Left forelimb (tissue), 1 donor: ENCODE measurements at regions not wholly inside any gene's neighbourhood (a gene's known extent, or its start where the extent isn't known, plus 50 kb on each side); places are given as distances from the start of the nearest gene placed in this dataset.
"Not testable (repeated sequence)": the region's sequence is repeated elsewhere in the genome, so short reads cannot be mapped to it uniquely, and the experiment has no call there.

Source experiments
- DNase-seq: peaks from one replicate; pipeline ENCODE4 v3.0.0-alpha.2; 2018; ENCODE audit warnings: low spot score

DNA sequence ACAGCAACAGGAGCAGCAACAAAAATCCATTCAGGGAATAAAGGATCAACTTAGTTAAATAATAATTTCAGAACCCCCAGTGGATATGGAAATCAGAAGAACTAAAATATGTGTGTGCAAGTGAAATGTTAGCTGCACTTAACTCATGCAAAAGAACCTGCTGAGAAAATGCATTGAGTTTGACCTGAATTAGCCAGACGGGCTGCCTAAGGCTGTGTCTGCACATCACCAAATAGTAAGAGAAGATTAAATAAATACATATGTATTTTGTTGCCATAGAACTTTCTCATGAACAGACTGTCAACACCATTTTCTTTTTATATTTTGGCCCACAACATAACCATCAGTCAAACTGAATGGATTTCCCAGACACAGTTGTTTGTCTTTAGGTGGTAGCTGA, 262.0 kb upstream of the PIK3C3 start:
- no peak for DNase-seq

DNA sequence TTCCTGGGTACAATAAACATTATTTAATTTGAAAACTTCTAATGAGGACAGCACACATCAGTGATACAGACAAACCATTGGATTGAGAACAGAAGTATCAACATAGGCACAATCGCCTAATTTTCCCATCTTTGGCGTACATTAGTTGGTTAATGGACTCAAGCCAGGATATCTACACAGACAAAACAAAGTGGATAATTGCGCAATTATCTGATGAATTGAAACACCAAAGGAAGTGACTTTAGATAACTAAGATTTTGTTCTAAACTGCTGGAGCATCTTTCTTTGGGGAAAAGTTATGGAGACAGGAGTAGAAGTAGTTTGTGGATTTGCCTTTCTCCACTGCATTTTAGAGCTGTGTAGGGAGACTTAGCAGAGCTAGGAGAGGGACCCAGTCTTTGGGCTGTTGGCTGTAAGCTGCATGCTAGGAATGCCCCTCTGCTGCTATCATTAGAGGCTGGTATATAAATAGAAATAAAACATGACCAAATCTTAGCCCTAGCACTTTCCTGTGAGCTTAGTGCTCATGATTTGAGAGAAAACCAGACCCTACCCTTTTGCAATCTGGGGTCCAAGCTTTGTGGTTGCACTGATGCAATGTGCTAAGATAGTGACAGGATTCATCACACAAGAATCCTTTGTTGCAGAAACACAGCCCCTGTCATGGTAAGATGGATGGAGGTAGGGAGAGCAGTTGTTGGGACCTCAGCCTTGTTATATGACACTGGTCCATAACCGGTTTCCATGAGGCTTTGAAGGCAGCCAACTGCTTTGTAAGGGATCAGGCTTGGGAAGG, 264.5 kb upstream of the PIK3C3 start:
- no peak for DNase-seq

DNA sequence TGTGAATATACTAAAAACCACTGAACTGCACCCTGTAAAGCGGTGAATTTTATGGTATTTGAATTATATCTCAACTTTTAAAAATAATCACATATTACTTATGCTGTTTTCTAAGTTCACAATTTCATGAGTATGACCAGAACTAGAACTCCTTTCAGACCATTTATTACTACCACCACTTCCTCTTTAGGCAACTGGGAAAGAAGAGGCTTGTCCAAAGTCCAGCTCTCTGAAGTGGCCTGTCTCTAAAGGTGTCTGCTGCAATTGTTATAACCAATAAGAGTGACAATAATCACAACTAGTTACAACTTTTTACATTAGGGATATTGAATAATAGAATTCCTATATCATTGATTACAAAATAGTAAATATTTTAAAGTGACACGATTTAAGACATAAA, 267.9 kb upstream of the PIK3C3 start:
- DNase-seq: no peak

DNA sequence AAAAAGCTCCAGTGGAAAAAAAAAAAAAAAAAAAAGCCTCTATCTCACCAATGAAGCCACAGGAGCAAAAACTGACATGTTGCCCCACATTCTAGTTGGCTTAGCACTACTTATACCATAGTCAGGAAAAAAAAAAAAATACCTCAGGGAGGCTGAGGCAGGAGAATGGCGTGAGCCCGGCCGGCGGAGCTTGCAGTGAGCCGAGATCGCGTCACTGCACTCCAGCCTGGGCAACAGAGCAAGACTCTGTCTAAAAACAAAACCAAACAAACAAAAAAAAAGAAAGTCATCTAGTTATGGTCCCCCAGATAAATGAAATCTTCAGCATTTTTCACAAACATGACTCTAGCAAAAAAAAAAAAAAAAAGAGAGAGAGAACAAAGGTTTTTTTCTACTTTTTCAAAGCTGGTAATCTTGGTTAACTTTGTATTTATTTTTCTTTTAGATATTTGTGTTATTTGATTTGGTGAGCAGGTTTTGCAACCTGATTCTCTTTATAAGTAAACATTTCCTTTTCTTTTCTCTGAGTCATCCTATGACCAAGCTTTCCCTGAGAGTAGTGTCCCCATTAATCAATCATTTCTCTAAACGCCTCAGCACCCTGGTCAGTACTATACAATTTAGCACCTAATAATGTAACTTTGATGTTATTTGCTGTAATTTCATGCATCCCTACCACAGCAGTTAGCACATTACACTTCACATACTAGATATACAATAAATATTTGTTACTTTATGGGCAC, 273.7 kb upstream of the PIK3C3 start:
- no peak for DNase-seq

DNA sequence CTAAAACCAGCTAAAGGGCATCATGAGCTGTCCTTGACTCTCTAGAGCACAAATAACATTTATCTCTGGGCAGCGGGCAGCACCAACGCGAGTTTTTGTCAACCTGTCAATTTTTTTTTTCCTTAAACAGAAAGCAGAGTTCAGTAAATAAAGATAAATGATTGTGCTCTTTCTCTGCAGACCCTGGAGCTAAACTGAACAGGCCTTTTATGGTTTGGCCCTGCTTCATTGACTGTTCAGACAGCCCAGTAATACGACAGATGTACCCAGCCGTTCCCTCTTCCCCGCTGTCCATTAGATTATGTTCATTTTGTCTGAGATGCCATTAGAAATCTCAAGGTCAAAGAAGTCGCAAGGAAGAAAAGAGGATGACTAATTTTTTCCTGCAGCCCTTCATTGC, 280.5 kb upstream of the PIK3C3 start:
- DNase-seq: no peak

DNA sequence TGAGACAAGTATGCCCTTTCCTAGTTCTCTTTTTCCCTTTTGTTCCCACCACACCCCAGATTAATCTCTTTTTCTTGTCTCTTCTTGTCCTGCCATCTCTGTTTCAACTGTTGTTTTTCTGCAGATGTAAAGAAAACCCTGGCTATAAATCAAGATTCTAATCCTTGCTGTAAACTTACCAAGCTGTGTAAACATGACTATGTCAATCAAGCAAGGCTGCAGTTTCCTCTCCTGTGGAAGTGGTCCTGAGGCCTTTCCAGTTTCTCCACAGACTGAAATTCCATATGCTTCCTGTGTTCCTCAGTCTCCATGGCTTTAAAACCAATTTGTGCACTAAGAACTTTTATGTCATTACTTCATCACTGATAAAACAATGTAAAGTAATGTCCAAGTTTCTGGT, 288.8 kb upstream of the PIK3C3 start:
- DNase-seq: no peak

DNA sequence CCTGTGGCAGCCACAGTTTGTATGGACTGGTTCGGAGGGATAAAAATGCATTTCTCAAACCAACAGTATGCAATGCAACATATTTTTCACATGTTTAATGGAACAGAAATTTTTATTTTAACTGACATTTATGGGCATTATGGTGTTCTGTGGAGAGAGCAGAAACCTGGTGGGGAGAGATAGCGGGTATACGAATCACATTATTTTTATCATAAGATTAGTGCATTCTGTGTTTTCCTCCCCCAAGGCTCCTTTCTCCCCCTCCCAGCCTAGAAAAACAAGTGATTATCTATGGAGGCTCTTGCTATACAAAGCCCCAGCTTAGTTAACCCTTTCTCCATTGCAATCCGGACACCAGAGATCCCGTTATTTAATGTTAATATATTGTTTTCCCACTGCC, 289.8 kb upstream of the PIK3C3 start:
- DNase-seq: no peak

DNA sequence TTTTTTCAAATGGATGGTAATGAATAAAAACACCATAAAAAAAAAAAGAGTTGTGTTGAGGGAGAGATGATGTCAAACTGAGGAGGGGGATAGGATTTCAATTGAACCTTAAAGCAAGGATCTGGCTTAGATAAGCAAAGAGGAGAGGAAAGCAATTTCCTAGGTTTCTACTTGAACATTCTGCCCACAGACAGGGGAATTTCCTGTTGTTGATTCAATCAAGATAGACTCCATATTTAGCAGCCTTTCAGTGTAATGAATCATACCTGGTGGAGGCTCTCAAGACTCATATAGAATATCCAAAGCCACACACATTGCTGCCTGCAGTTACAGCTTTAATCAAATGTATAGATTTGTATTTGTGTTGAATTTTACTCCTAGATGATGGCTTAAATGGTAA, 294.4 kb upstream of the PIK3C3 start:
- DNase-seq: no peak

DNA sequence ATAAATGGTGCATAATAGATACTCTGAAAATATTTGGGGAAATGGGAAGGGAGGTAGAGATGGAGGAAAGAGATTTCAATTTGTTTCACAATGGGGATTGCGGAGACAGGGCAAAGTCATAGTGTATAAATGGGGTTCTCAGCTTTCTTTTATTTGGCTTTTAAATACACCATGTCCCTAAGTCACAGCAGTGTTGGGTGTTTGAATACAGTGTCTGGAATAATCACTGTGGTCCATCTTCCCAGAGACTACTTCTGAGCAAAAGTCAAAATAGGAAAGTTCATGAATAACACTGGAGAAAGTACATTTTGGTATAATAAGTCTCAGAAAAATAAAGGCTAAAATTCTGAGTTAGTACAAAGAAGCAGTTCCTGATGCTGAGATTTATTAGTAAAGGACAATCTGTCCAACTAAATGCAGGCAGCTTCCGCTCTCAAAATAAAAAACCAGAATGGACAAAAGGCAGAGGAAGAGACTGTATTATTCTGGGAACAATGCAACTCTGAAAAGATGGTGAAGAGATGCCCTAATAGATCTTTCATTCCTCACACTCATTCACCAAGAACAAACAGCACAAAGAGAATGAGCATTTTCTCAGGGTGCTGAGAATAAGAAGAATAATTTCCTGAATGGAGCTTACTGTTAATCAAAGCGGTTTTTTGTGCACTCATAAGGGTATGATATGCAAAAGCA, 295.4 kb upstream of the PIK3C3 start:
- DNase-seq: no peak

DNA sequence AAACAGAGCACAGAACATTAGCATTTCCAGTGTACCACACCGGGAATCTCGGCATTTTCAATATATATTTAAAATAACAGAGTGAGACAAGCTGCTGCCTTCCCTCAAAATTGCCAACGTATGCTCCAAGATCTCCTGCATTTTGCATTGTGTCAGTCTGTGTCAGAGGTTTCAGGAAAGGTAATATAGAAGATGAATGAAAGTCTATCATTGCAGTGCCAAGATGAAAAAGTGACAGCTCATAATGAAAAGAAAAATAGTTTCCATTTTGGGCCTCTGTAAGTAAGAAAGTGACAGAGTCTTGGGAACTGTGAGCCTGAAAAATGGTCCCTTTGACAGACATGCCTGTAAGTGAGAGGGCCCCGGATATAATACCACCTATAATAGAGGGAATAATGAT, 297.8 kb upstream of the PIK3C3 start:
- no peak for DNase-seq

DNA sequence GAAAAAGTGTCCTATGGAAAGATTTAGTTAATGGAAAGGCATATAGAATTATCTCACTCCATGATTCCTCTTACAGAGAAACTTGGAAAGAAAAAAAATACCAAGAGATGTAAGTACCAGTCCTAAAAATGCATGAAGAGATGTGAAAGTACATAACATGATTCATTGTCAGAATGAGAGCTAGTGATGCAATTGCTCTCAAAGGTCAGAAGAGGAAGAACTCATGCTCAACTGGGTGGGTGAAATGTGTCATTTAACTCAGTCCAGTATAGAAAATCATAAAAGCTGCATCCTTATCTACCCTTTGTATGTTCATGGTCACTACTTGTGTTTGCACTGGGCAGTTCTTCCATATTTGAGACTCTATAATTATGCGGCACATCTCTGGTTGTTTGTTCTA, 300.0 kb upstream of the PIK3C3 start:
- no peak for DNase-seq

DNA sequence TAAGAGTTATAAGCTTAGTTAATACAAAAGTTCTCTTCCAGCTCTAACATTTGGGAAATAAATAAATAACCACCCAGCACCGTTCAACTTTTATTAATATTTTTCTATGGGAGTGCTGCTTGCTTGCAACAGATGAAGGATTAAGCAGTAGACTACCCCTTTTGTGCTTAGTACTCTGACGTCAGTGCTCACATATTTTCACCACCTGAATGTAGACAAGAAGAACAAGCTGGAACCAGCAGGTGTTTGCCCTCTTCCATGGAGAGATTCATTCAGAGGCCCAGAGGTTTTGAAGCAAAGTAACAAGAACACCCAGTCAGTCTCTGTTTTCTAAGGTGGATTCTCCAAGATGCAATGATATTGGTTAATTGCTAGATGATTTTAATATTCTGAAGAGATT, 307.1 kb upstream of the PIK3C3 start:
- DNase-seq: no peak

DNA sequence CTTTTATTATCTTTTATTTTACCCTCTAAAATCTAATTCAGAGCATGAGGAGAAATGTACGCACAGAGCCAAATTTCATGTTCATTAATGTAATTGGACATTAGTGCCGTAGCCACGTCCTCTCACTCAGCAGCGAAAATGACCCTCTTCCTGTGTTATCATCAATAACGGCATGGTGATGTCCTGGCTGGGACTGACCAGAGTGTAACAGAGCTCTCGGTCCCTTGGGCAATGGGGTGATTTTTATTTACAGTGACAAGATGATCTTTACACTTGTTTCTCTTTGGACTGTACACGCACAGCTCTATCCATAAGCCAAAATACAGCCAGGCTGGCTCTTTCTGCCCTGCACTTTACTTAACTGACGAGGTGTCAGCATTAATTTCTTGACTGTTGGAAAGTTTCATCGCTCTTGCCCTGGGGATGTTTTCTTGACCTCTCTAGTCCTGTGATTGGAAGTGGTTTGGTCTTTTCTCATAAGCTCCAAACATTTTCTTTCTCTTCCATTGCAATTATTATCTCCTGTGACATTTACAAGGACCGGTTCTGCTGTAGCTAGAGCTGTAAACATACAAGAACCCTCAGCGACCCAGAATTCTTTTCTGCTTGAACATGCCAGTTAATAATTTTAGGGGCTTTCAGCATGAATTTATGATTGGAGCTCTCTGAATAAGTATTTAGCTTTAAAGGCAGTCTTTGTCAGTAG, 308.0 kb upstream of the PIK3C3 start:
- no peak for DNase-seq

DNA sequence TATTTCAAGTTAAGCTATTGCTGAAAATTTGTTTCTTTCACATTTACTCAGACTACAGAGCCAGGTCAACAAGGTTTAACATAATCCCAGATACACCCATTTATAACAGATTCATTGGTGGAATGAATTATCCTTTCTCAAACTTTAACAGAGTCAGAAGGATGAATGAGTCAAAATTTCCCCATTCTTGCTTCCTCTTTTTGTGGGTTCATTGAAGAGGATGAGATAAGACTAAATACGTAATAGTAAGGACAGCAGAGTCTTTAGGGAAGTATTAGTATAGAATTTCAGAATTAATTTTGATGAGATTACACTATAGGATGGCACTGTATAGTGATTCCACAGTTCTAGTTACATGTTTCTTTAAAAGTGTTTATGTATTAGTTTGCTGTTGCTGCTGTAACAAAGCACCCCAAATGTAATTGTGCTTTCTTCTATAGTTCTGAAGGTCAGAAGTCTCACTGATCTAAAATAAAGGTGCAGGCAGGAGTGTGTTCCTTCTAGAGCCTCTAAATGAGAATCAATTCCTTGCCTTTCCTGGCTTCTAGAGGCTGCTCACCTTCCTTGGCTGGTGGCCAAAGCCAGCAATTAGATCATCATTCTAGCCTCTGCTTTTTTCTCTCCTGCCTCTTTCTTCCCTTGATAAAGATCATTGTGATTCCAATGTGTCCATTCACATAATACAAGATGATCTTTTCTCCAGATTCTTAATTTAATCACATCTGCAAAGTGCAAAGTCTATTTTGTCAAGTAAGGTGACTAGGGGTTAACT, 309.3 kb upstream of the PIK3C3 start:
- no peak for DNase-seq

DNA sequence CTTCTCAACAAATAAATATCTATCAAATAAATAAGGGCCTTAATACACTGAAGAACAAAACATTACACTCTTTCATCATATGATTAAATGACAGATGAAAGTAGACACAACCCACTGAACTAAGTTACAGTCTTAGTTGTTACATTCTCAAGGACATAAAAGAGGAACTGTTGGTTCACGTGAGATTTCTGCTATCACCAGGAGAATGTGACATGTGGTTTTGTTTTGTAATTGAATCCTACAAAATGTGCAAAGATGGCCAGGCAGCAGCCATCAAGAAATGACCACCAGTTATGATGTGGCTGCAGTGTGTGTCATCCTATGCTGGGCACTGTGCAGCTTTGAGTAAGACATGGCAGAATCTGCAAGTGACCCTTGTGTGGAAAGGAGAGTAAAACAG, 310.6 kb upstream of the PIK3C3 start:
- DNase-seq: no peak

DNA sequence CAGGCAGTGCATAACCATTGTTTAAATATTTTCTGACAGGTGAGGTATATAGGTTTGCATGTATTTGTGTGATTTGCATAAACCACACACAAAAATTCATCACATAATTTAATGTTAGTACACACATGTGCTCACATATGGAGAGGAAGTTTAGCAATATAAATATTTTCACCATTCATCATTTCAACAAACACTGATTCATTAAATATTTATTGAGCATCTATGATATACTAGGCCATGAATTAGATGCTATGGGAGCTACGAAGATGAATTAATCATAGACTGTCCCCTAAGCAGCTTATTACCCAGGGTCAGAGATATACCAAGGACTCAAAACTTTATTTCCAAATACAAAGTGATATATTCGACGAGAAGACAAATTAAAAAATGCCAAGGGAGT, 311.6 kb upstream of the PIK3C3 start:
- no peak for DNase-seq

DNA sequence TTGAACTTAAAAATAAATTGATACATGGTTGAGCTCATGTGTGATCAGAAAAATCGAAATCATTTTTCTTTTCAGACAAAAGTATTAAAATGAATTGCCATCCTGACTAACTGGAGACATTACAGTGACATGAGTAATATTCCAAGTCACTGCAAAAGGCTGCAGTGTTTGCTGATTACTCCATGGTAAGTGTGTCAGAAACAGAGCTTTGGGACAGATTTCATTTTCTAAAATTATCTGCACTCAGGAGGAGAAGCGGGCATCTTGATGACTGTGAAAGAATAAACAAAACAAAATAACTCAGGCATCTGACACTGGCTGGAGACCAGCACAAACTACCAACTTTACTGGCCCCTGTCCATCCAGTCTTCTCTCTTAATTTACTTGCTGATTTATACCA, 312.3 kb upstream of the PIK3C3 start:
- no peak for DNase-seq

DNA sequence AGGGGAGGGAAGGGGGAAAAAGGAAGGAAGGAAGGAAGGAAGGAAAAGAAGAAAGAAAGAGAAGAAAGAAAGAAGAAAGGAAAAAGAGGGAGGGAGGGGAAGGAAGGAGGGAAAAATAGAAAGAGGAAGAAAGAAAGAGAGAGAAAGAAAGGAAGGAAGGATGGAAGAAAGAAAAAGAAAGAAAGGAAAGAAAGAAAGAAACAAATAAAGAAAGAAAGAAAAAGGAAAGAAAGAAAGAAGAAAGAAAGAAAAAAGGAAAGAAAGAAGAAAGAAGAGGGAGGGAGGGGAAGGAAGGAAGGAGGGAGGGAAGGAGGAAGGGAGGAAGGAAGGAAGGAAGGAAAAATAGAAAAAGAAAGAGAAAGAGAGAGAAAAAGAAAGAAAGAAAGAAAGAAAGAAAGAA, 315.8 kb upstream of the PIK3C3 start:
- no peak for DNase-seq

DNA sequence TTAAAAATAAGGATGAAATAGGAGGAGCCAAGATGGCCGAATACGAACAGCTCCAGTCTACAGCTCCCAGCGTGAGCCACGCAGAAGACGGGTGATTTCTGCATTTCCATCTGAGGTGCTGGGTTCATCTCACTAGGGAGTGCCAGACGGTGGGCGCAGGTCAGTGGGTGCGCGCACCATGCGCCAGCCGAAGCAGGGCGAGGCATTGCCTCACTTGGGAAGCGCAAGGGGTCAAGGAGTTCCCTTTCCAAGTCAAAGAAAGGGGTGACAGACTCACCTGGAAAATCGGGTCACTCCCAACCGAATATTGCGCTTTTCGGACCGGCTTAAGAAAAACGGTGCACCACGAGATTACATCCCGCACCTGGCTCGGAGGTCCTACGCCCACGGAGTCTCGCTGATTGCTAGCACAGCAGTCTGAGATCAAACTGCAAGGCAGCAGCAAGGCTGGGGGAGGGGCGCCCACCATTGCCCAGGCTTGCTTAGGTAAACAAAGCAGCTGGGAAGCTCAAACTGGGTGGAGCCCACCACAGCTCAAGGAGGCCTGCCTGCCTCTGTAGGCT, 323.2 kb upstream of the PIK3C3 start:
- DNase-seq: not testable (repeated sequence)

DNA sequence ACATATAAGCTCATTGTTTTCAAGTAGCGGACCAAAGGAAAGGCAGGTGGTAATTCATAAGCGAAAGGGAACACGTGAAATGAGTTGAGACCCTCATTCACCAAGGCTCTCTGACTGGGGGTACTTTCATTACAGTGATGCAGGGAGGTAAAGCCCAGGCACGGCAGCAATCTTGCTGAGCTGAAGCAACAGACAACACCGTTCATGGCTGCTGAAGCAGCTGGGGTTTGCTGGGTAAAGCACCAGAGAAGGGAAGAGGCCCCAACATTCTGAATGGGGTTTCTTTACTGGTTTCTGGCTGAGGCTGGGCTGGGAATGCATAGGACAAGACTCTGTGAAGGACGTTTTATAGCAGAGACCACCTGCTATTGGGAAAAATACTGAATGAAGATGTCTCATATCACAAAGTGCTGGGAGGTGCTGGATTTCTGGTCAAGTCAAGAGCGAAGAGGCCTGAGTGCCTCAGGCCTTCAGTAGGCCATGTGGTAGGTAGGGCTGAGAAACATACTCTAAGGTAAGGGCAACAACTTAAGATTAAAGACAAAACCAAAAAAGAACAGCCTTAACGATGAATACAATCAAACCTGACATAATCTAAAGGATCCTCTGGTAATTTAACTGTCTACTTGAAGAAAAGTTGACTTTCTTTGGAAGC, 324.7 kb upstream of the PIK3C3 start:
- no peak for DNase-seq

DNA sequence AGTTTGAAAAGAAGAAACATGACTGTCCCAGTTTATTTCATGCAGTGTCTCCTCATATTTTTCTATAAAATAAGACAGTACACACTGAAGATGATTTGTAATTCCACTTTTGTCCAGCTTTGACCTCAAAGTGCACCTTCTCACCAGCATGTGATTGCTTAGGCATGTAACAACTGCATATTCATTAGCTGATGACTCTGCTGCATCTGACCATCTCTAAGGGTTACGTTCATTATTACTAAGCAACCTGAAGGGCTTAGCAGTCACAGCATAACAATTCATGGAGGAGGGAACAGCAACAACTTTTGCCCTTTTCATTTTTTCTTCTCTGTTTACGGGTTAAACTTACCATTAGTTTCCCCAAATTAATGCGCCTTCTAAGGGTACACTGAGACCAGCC, 330.6 kb upstream of the PIK3C3 start:
- DNase-seq: no peak
